ENCODE measurements at regions not wholly inside any gene's neighbourhood (a gene's known extent, or its start where the extent isn't known, plus 50 kb on each side); places are given as distances from the start of the nearest gene placed in this dataset.

DNA sequence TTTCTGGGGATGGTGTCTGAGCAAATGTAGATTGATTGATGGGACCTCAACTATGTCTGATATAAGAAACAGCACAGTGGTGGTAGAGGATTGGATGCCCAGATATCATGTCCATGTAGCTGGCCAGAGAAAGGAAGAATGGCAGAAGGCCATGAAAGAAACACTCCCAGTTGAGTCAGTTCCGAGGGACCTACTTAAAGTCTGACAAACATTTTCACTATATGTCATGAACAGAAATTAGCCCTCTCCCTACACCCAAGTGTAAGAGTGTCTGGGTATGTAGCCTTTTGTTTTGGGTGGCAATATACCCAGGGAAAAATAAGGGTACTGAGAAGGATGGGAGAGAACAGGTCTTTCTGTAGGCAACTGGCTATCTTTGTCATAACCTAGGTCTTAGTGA, 434.2 kb downstream of the BCKDHB start:
- no peak for TF ChIP-seq CTCF (IDR thresholded peaks at IDR 0.05)
- TF ChIP-seq ZFX (IDR thresholded peaks at IDR 0.05; ENCODE audit: borderline replicate concordance) = no peak

All from 22Rv1 (cell line).